ENCODE measurements at regions not wholly inside any gene's neighbourhood (a gene's known extent, or its start where the extent isn't known, plus 50 kb on each side); places are given as distances from the start of the nearest gene placed in this dataset.
"Not testable (repeated sequence)": the region's sequence is repeated elsewhere in the genome, so short reads cannot be mapped to it uniquely, and the experiment has no call there.

DNA sequence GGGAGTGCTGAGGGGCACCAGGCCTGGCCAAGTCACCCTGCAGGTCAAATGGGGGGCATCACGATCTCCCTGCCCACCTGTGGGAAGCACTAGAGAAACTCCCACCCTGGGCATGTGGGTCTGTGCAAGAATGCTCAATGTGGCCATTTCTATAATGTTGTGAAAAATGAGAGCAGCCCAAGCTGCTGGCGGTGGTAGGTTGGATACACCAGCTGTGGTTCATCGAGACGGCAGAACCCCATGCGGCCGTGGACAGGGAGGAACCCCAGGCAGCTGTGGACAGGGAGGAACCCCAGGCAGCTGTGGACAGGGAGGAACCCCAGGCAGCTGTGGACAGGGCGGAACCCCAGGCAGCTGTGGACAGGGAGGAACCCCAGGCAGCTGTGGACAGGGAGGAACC lies 129.1 kb downstream of the BRD1 start:
- DNase-seq (ENCODE audit: low read depth, low spot score): not testable (repeated sequence)

GRCh38 chr22:49697047-49697446 lies 130.6 kb downstream of the BRD1 start:
- DNase-seq (ENCODE audit: low read depth, low spot score): no peak

DNA sequence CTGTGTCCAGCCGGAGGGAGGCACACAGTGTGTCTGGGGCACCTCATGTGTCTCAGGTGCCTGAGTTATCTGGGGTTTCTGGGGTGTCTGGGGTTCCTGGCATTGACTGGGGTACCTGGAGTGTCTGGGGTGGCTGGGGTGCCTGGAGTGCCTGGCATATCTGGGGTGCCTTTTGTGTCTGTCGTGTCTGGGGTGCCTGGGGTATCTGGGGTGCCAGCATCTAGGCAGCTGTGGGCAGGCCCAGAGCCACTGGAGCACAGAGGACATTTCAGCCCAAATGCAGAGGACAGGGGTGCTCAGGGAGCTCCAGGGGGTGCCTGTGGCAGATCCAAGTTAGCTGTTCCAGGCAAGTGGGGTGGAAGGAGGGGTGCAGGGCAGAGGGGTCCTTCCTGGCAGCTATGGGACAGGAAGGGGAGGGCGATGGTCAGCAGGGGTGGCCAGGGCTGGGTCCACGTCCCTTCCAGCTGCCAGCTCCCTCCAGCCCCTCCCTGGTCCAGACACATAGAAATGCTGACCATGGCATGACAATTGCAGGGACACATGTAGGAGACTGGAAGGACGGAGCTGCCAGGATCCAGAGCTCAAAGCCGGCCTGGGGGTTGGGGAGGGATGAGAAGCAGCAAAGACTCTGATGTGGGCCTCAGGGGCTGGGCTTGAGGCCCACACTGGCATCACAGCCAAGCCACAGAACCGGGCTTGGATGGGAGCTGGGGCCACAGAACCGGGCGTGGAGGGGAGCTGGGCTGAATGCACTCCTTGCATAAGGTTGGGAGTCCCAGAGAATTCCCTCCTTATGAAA lies 133.0 kb downstream of the BRD1 start:
- DNase-seq (ENCODE audit: low read depth, low spot score): no peak

DNA sequence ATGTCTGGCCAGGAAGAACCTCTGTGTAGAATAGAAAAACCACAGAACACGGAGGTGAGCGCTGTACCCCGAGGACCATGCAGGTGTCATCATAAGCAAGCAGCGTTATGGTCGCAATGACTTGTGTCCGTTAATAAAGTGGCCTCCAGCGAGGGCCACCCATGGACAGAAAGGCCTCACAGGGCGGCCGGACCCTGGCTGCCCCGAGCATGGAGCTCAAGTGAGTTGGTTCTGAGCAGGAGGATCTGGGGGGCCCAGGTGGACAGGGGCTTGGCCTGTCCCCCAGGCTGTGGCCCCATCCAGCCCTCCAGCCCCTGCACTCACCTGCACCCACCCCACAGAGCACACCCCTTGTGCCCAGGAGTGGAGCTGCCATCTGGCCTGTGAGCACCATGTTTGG lies 133.8 kb downstream of the BRD1 start:
- no peak for DNase-seq (ENCODE audit: low read depth, low spot score)

DNA sequence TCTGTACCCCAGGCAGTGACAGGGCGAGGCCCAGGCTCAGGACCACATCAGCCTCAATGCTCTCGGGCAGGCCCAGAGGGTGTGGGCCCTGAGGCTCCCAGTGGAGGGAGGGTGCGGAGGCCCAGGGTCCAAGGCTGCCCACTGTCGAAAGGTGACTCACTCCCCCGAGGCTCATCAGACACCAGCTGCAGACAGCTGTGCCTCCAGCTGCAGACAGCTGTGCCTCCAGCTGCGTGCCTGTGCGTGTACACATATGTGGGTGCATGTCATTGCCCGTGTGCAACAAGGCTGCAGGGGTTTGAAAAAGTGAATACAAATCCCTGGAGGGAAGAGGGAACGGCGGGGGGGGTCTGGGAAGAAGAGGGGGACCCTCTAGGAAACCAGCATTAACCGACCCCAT lies 134.3 kb downstream of the BRD1 start:
- no peak for DNase-seq (ENCODE audit: low read depth, low spot score)

DNA sequence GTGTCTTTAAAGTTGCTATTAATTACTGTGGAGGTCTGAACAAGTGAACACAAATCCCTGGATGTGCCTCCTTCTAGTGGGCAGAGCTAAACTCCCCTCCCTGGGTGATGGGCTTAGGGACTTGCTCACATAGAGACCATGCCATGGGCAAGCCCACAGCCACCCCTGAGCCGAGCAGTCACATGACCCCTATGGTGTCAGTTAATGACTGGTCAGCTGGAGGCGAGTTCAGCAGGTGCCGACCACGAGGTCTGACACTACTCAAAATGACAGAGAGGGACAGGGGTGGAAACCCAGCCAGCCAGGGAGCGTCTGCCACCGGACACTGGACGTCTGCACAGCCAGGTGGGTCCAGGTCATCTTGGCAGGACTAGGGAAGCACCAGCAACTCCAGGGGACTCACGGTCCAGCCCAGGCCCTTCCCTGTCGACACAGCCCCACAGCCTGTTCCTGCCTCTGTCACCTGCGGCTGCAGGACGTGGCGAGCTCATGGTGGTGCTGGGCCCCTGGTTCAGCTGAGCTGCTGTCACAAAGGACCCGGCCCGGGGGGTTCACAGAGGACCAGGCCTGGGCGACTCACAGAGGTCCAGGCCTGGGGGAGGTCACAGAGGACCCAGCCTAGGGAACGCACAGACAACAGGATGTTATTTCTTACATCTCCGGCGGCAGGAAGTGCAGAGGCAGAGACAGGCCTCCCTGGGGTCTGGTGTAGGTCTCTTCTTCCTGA lies 135.0 kb downstream of the BRD1 start:
- no peak for DNase-seq (ENCODE audit: low read depth, low spot score)

GRCh38 chr22:49691256-49691655 lies 136.4 kb downstream of the BRD1 start:
- DNase-seq (ENCODE audit: low read depth, low spot score): no peak

- no peak for DNase-seq (ENCODE audit: low read depth, low spot score)
Measured at GRCh38 chr22:49690454-49690853, 137.2 kb downstream of the BRD1 start.

- no peak for DNase-seq (ENCODE audit: low read depth, low spot score)
Measured at GRCh38 chr22:49689858-49690257, 137.8 kb downstream of the BRD1 start.

- DNase-seq (ENCODE audit: low read depth, low spot score): no peak
Measured at GRCh38 chr22:49689255-49689770, 138.4 kb downstream of the BRD1 start.

DNA sequence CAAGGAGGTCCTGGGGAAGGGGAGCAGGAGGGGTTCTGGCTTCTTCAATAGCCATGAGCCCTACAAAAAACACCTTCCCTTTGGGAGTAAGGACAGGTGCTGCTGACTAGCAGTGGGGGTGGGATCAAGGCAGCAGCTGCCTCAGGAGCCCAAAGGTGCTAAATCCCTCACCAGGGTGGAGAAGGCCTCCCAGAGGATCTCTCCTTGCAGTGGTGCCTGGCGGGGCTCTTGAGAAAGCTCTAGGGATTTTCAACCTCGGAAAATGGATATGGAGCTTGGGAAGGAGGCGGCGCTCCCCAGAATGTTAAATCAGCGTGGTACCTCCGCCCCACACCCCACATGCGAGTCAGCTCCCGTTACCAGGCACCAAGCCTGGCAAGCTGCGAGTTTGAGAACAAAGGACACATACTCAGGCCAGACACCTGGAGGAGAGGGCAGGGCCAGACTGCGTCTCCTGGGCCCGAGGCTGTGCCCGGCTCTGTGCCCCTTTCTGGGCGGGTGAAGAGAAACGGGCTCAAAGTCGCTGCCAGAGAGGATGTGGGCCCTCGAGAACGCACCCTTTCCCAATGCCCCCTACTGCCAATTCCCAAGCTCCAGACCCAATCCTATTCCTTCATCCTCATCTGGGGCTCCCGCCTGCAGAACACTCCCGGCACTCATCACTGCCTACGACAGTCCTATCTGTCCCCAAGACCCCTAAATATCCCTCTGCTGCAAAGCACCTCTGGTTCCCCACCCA lies 139.0 kb downstream of the BRD1 start:
- no peak for DNase-seq (ENCODE audit: low read depth, low spot score)

GRCh38 chr22:49687786-49688515 lies 139.7 kb downstream of the BRD1 start:
- DNase-seq (ENCODE audit: low read depth, low spot score): no peak

GRCh38 chr22:49687333-49687732 lies 140.3 kb downstream of the BRD1 start:
- DNase-seq (ENCODE audit: low read depth, low spot score): no peak

DNA sequence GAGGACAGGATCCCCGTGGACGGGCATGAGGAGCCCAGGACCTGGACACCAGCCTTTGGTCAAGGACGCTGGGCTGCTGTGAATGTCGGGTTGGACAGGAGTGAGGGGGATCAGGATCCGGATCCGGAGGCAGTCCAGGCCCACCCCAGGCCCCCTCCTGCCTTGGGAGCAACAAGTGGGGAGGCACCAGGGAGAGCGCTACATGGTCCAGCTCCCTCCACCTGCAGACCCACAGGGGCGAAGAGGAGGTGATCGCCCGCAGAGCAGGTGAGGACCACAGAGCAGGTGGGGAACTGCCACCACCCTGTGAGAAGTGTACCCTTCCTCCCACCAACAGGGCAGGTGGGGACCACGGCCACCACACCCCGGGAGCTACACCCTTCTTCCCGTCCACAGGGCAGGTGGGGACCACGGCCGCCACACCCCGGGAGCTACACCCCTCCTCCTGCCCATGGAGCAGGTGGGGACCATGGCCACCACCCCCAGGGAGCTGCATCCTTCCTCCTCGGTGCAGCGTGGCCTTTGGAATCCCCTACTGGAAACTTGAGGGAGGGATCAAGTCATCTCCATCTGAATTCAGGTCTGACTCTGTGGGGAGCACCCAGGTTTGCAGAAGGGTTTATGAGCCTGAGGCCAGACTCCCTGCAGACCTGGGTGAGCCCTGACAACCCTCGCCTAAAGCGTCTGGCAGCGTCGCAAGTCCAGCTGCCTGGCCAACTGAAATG lies 141.0 kb downstream of the BRD1 start:
- no peak for DNase-seq (ENCODE audit: low read depth, low spot score)

DNA sequence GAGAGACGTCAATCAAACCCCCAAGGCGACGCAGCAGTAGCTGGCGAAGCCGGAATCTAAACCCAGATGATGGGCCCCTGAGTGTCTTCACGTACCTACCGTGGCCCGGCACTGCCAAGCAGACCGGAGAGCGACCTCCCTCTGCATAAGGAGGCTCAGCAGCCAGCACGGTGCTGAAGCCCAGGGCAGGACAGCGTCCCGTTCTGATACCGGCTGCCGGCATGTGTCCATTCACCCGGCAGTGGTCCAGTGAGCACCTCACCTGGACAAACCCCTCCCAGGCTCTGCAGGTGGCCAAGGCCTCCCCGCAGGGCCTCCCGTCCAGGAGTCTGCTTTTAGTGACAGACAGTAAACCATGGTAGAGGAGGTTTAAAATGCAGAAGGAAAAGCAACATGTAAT lies 142.0 kb downstream of the BRD1 start:
- no peak for DNase-seq (ENCODE audit: low read depth, low spot score)

DNA sequence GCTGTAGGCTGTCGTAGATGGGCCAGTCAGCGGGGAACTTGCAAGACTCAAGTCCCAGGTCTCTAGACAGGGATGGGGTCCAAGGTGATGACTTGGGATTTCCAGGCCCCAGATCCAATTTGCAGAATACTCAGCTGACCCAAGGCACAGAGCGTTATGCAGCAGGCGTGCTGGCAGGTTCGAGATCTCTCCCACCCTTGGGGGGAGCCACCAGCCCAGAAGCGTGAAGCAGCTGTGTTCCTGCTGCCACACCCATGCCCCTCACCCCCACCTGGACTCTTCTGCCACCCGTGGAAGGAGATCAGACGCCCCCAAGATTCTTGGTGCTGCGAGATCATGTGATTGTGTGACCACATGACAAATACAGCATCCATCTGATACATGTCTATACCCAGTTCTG lies 142.6 kb downstream of the BRD1 start:
- no peak for DNase-seq (ENCODE audit: low read depth, low spot score)

DNA sequence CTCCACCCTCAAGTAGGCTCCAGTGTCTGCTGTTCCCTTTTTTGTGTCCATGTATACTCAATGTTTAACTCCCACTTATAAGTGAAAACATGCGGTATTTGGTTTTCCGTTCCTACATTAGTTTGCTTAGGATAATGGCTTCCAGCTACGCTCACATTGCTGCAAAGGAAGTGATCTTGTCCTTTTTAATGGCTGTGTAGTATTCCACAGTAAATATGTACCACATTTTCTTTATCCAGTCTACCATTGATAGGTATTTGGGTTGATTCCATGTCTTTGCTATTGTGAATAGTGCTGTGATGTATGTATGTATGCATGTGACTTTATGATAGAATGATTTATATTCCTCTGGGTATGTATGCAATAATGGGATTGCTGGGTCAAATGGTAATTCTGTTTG lies 144.6 kb downstream of the BRD1 start:
- no peak for DNase-seq (ENCODE audit: low read depth, low spot score)

- not testable (repeated sequence) for DNase-seq (ENCODE audit: low read depth, low spot score)
Measured at GRCh38 chr22:49680819-49681218, 146.9 kb downstream of the BRD1 start.

- no peak for DNase-seq (ENCODE audit: low read depth, low spot score)
Measured at GRCh38 chr22:49678842-49679170, 148.9 kb downstream of the BRD1 start.

DNA sequence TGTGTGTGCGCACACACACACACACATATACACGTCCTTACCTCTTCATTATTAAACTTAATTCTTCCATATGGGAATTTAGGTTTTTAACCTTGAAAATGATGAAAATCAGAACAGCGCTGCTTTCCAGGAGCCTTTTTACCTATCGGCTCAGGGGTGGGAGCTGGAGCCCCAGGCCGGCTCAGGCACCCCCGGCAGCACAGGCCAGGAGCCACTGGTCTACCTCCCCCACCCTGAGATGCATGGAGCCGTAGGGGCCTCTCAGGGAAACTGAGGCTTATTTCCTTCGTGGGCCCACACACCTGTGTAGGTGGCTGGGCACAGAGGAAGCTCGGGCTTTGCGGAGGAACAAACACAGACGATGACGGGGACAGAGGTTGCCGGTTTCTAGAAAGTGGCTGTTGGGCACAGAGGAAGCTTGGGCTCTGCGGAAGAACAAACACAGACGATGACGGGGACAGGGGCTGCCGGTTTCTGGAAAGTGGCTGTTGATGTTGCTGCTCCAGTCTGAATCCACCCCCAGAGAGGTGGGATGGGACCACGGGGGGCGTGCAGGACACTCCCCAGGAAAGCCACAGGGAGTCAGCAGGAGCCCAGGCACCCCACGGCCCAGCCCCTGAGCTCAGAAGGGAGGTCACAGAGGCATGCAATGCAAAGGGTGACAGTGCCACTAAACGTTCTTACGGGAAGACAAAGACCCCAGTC lies 149.4 kb downstream of the BRD1 start:
- no peak for DNase-seq (ENCODE audit: low read depth, low spot score)
